Right hindlimb (tissue), 1 donor: ENCODE measurements at regions not wholly inside any gene's neighbourhood (a gene's known extent, or its start where the extent isn't known, plus 50 kb on each side); places are given as distances from the start of the nearest gene placed in this dataset.
"Not testable (repeated sequence)": the region's sequence is repeated elsewhere in the genome, so short reads cannot be mapped to it uniquely, and the experiment has no call there.

Experiments
- DNase-seq: peaks from one replicate; pipeline ENCODE4 v3.0.0-alpha.2; 2018

GRCh38 chr2:57444752-57445430 lies 601.7 kb upstream of the VRK2 start:
- DNase-seq: no peak

GRCh38 chr2:57448816-57449215 lies 597.8 kb upstream of the VRK2 start:
- no peak for DNase-seq

GRCh38 chr2:57450170-57450569 lies 596.4 kb upstream of the VRK2 start:
- no peak for DNase-seq

GRCh38 chr2:57452634-57453033 lies 594.0 kb upstream of the VRK2 start:
- no peak for DNase-seq

- DNase-seq: no peak
Observed at GRCh38 chr2:57453945-57454344, 592.7 kb upstream of the VRK2 start.

- DNase-seq: no peak
Observed at GRCh38 chr2:57460396-57461276, 586.0 kb upstream of the VRK2 start.

- peak; percentile 17 for DNase-seq
Observed at GRCh38 chr2:57461624-57462023, 585.0 kb upstream of the VRK2 start.

GRCh38 chr2:57465067-57465466 lies 581.5 kb upstream of the VRK2 start:
- DNase-seq: no peak

GRCh38 chr2:57465967-57466366 lies 580.6 kb upstream of the VRK2 start:
- DNase-seq: no peak

GRCh38 chr2:57475391-57475790 lies 571.2 kb upstream of the VRK2 start:
- DNase-seq: no peak

GRCh38 chr2:57479981-57480380 lies 566.6 kb upstream of the VRK2 start:
- DNase-seq: no peak

- no peak for DNase-seq
Observed at GRCh38 chr2:57488061-57488460, 558.5 kb upstream of the VRK2 start.

GRCh38 chr2:57490741-57491140 lies 555.9 kb upstream of the VRK2 start:
- no peak for DNase-seq

- DNase-seq: no peak
Observed at GRCh38 chr2:57491213-57491612, 555.4 kb upstream of the VRK2 start.

GRCh38 chr2:57493966-57494365 lies 552.6 kb upstream of the VRK2 start:
- DNase-seq: not testable (repeated sequence)

- DNase-seq: peak; percentile 42
Observed at GRCh38 chr2:57497489-57498096, 549.0 kb upstream of the VRK2 start.

GRCh38 chr2:57504787-57505186 lies 541.8 kb upstream of the VRK2 start:
- no peak for DNase-seq

- no peak for DNase-seq
Observed at GRCh38 chr2:57509189-57509588, 537.4 kb upstream of the VRK2 start.

- DNase-seq: no peak
Observed at GRCh38 chr2:57510704-57511103, 535.9 kb upstream of the VRK2 start.

- no peak for DNase-seq
Observed at GRCh38 chr2:57515366-57515765, 531.2 kb upstream of the VRK2 start.

GRCh38 chr2:57516698-57517340 lies 529.8 kb upstream of the VRK2 start:
- no peak for DNase-seq

GRCh38 chr2:57523304-57523703 lies 523.3 kb upstream of the VRK2 start:
- no peak for DNase-seq

- no peak for DNase-seq
Observed at GRCh38 chr2:57527685-57528084, 518.9 kb upstream of the VRK2 start.
